NCI-H1092 (cell line): ENCODE measurements at regions not wholly inside any gene's neighbourhood (a gene's known extent, or its start where the extent isn't known, plus 50 kb on each side); places are given as distances from the start of the nearest gene placed in this dataset.
"Not testable (repeated sequence)": the region's sequence is repeated elsewhere in the genome, so short reads cannot be mapped to it uniquely, and the experiment has no call there.

Experiments used
- DNase-seq: peaks from one replicate; lab custom pipeline; 2025; lab: John Stamatoyannopoulos, UW

DNA sequence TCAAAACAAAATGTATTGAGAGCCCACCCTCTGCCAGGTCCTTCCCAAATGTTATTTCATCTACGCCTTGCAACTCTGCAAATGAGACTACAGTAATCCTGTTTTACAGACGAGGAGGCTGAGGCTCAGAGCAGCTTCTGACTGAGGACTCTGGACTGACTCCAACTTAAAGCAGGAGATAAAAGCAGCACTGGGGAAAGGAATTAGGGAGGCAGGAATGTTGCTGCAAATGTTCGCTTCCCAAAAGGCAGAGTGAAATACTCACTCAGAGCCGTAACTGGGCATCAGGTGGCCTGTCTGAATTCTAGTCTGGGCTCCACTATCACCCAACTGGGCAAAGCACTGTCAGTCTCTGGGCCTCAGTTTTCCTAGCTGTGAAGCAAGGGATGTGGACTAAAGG is 94.7 kb upstream of the SRD5A3 start:
- DNase-seq: no peak

DNA sequence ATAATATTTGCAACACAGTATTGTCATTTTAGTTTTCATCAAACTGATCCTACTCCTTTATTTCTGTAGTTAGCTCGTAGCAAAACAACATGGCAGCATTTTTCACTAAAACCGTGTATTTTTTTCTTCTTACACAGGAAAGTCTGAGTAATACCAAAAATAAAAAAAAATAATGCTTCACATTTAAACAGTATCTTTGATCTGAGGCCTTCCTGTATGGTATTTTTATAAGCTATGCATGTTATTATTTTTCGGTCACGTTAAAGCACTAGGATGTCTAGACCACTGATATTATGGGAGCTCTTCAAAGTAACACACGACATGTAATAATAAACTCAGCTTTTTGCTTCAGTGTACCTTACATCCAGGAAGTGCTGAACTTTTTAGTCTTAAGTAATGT is 94.1 kb upstream of the SRD5A3 start:
- DNase-seq: no peak

DNA sequence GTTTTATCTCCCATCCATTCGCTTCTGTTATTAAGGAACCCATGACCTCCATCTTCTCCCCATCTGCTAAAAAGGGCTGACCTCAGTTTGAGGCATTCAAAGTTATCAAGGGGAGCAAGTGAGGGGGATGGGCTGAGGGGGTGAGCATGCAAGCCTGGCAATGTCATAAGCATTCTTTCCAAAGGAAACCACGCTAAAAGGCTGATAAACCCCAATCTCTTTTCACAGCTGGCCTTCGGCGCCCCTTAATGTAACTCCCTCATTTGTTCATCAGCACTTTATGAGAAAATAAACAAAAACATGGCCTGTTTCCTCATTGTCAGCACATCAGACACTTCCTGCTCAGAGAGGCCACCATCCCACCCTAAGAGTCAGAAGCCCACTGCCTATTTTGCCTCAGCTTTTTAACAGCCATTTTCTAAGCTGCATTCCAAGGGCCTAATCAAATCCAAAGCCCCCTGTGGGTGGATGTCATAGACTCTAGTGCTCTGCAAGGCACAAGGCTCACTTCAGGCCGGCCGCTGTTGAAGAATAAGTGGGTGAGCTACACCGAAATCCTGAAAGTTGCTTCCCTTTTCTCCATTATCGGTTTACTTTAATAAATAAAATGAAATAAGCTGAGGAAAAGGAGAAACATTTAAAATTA is 92.0 kb upstream of the SRD5A3 start:
- DNase-seq: no peak

GRCh38 chr4:55255179-55255578 is 90.9 kb upstream of the SRD5A3 start:
- no peak for DNase-seq

GRCh38 chr4:55256787-55257186 is 89.3 kb upstream of the SRD5A3 start:
- no peak for DNase-seq

- DNase-seq: no peak
Observed at GRCh38 chr4:55258152-55258865, 87.7 kb upstream of the SRD5A3 start.

DNA sequence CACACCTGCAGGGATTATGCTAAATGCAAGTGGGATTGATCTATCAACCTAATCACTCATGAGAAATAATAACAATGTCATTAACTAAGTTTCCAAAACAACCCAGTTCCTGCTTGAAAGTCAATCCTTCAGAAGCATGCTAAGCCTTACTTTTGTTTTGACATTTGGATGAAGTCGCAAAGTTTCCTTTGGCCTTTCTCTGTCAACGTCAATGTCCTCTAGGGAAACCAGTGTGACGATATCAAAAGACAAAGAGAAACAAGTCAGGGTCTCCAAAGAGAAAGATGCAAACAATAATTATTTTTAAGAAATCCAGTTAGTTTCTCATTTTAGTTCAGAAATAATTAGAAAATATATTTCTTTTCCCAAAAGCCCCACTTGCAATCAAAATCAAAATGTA is 86.7 kb upstream of the SRD5A3 start:
- no peak for DNase-seq

DNA sequence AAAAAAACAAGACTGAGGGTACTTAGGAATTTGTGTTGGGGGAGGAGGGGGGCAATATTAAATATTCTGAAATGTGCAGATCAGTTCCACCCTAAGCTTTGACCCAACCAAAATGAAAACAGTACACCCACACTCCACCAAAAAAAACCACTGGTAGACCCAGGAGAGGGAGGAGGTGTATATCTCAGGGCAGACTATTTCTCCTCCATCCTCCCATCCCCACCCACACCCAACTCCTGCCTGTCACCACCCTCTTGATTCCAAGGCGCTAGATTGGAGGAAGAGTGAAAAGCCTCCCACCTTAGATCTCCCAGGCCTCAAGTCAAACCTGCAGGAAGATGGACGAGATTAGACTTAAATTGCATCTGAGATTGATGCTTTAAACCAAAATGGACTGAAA is 76.6 kb upstream of the SRD5A3 start:
- DNase-seq: no peak

- DNase-seq: peak; percentile 2
Observed at GRCh38 chr4:55269995-55270394, 76.0 kb upstream of the SRD5A3 start.

DNA sequence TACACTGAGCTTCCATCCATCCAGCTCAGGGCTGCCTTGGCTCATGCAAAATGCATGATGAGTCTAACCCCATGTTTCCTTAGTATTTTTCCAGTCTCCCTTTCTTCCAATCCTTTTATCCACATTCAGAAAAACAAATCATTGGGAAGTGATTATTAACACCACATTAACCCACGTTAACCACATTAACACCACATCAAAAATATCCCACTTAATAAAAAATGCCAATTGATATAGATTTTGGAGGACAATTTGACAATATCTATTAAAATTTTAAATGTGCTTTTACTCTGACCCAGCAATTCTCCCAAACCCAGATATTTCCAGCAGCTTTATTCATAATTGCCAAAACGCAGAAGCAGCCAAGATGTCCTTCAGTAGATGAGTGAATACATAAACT is 75.6 kb upstream of the SRD5A3 start:
- DNase-seq: no peak

DNA sequence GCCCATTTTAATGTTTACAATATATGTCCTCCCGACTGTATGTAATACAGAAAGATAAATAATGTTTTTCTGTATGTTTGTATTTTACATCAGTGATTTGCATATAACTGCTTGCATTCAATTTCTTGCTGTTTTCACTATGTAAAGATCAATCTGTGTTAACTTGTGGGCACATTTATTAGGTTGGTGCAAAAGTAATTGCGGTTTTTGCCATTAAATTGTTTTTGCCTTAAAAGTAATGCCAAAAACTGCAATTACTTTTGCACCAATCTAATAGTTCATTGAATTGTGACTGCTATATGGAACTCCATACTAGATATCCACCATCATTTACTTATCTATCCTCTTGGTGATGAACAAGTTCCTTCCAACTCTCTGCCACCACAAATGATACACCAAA is 73.9 kb upstream of the SRD5A3 start:
- no peak for DNase-seq

GRCh38 chr4:55272589-55272988 is 73.5 kb upstream of the SRD5A3 start:
- DNase-seq: no peak

- no peak for DNase-seq
Observed at GRCh38 chr4:55277011-55277410, 69.0 kb upstream of the SRD5A3 start.

GRCh38 chr4:55278316-55278715 is 67.7 kb upstream of the SRD5A3 start:
- no peak for DNase-seq

DNA sequence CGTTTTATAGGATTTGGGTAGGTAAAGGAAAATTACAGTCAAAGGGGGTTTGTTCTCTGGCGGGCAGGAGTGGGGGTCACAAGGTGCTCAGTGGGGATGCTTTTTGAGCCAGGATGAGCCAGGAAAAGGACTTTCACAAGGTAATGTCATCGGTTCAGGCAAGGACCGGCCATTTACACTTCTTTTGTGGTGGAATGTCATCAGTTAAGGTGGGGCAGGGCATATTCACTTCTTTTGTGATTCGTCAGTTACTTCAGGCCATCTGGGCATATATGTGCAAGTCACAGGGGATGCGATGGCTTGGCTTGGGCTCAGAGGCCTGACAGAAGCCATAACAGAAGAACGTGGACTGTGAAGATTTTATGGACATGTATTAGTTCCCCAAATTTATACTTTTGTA is 65.6 kb upstream of the SRD5A3 start:
- not testable (repeated sequence) for DNase-seq

DNA sequence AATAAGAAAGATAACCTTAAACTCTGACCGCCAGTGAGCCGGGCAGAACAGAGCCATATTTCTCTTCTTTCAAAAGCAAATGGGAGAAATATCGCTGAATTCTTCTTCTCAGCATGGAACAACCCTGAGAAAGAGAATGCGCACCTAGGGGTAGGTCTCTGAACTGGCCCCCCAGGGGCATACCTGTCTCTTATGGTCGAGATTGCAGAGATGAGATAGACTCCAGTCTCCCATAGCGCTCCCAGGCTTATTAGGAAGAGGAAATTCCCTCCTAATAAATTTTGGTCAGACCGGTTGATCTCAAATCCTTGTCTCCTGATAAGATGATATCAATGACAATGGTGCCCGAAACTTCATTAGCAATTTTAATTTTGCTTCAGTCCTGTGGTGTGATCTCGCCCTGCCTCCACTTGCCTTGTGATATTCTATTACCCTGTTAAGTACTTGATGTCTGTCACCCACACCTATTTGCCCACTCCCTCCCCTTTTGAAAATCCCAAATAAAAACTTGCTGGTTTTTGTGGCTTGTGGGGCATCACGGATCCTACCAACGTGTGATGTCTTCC is 64.8 kb upstream of the SRD5A3 start:
- not testable (repeated sequence) for DNase-seq

DNA sequence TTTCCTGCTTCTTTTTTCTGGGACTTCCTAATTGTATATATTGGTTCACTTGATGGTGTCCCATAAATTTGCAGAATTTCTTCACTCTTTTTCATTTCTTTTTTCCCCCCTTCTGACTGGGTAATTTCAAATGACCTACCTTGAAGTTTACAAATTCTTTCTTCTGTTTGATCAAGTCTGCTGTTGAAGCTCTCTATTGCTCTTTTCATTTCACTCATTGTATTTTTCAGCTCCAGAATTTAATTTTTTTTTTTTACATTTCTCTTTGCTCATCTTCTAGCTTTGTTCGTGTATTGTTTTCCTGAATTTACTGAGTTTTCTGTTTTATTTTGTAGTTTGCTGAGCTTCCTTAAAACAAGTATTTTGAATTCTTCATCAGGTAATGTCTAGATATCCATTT is 61.7 kb upstream of the SRD5A3 start:
- DNase-seq: no peak

- no peak for DNase-seq
Observed at GRCh38 chr4:55291227-55291640, 54.8 kb upstream of the SRD5A3 start.

- DNase-seq: no peak
Observed at GRCh38 chr4:55296096-55296495, 49.9 kb upstream of the SRD5A3 start.
